ENCODE measurements at regions not wholly inside any gene's neighbourhood (a gene's known extent, or its start where the extent isn't known, plus 50 kb on each side); places are given as distances from the start of the nearest gene placed in this dataset.
"Not testable (repeated sequence)": the region's sequence is repeated elsewhere in the genome, so short reads cannot be mapped to it uniquely, and the experiment has no call there.

GRCh38 chr9:66266202-66266601, 529.3 kb downstream of the FOXD4L4 start:
- H3K4me2 ChIP-seq; H3K9me2 ChIP-seq (ENCODE audit: insufficient read depth); H3F3A ChIP-seq (ENCODE audit: insufficient read depth, low read depth); BruUV-seq (replicated peaks); intact Hi-C loops (cut with micrococcal nuclease; ENCODE audit: unreplicated experiment); H3K27ac ChIP-seq; H3K4me1 ChIP-seq (replicated peaks; ENCODE audit: insufficient read depth); H3K36me3 ChIP-seq (ENCODE audit: low read depth); H3K9me3 ChIP-seq (ENCODE audit: insufficient read depth, low read depth); H4K20me1 ChIP-seq (ENCODE audit: insufficient read depth); H3K27me3 ChIP-seq (ENCODE audit: insufficient read depth, low read depth); H3K79me2 ChIP-seq (ENCODE audit: low read depth); POLR2A ChIA-PET (ENCODE audit: unreplicated experiment); H3K4me3 ChIP-seq; H2AFZ ChIP-seq; DNase-seq; CTCF ChIA-PET: not testable (repeated sequence)

GRCh38 chr9:66266856-66267430, 530.0 kb downstream of the FOXD4L4 start:
- H2AFZ ChIP-seq; H3K4me2 ChIP-seq; BruUV-seq (replicated peaks); intact Hi-C loops (cut with micrococcal nuclease; ENCODE audit: unreplicated experiment); H3K27ac ChIP-seq; H3K79me2 ChIP-seq (ENCODE audit: low read depth); H3K36me3 ChIP-seq (ENCODE audit: low read depth); H3K27me3 ChIP-seq (ENCODE audit: insufficient read depth, low read depth); H3K4me1 ChIP-seq (replicated peaks; ENCODE audit: insufficient read depth); H4K20me1 ChIP-seq (ENCODE audit: insufficient read depth); DNase-seq; H3F3A ChIP-seq (ENCODE audit: insufficient read depth, low read depth); POLR2A ChIA-PET (ENCODE audit: unreplicated experiment); H3K9me3 ChIP-seq (ENCODE audit: insufficient read depth, low read depth); H3K9me2 ChIP-seq (ENCODE audit: insufficient read depth); H3K4me3 ChIP-seq; CTCF ChIA-PET: not testable (repeated sequence)

GRCh38 chr9:66267684-66268083, 530.7 kb downstream of the FOXD4L4 start:
- H3K27me3 ChIP-seq (ENCODE audit: insufficient read depth, low read depth); POLR2A ChIA-PET (ENCODE audit: unreplicated experiment); H4K20me1 ChIP-seq (ENCODE audit: insufficient read depth); H3K79me2 ChIP-seq (ENCODE audit: low read depth); H3K9me2 ChIP-seq (ENCODE audit: insufficient read depth); H3K4me1 ChIP-seq (replicated peaks; ENCODE audit: insufficient read depth); H2AFZ ChIP-seq; H3K9me3 ChIP-seq (ENCODE audit: insufficient read depth, low read depth); H3K36me3 ChIP-seq (ENCODE audit: low read depth); H3K4me3 ChIP-seq; H3F3A ChIP-seq (ENCODE audit: insufficient read depth, low read depth); CTCF ChIA-PET; BruUV-seq (replicated peaks); intact Hi-C loops (cut with micrococcal nuclease; ENCODE audit: unreplicated experiment); H3K27ac ChIP-seq; DNase-seq; H3K4me2 ChIP-seq: not testable (repeated sequence)

GRCh38 chr9:66269024-66269423, 532.1 kb downstream of the FOXD4L4 start:
- intact Hi-C loops (cut with micrococcal nuclease; ENCODE audit: unreplicated experiment); CTCF ChIA-PET: not testable (repeated sequence)

GRCh38 chr9:66269783-66270182, 532.8 kb downstream of the FOXD4L4 start:
- BruUV-seq (replicated peaks); H3K27me3 ChIP-seq (ENCODE audit: insufficient read depth, low read depth); H4K20me1 ChIP-seq (ENCODE audit: insufficient read depth); H3F3A ChIP-seq (ENCODE audit: insufficient read depth, low read depth); intact Hi-C loops (cut with micrococcal nuclease; ENCODE audit: unreplicated experiment); POLR2A ChIA-PET (ENCODE audit: unreplicated experiment); H3K9me3 ChIP-seq (ENCODE audit: insufficient read depth, low read depth); H3K27ac ChIP-seq; H3K36me3 ChIP-seq (ENCODE audit: low read depth); H3K9me2 ChIP-seq (ENCODE audit: insufficient read depth); CTCF ChIA-PET; H3K79me2 ChIP-seq (ENCODE audit: low read depth); H3K4me1 ChIP-seq (replicated peaks; ENCODE audit: insufficient read depth): not testable (repeated sequence)
- Histone ChIP-seq H2AFZ (peak overlapping the region; percentile 80), H3K4me3 (peak overlapping the region; percentile 54; the same call in 1 of the 2 replicates), H3K4me2 (peak overlapping the region; percentile 57; the same call in 1 of the 2 replicates)
- peak in 1 of 2 experiments; percentile 86 for DNase-seq

More at GRCh38 chr9:66269024-66269423, 532.1 kb downstream of the FOXD4L4 start:
- H3K4me2 ChIP-seq; H2AFZ ChIP-seq; H3K9me2 ChIP-seq (ENCODE audit: insufficient read depth); H3K79me2 ChIP-seq (ENCODE audit: low read depth); H3K27me3 ChIP-seq (ENCODE audit: insufficient read depth, low read depth); H3K4me1 ChIP-seq (replicated peaks; ENCODE audit: insufficient read depth); H4K20me1 ChIP-seq (ENCODE audit: insufficient read depth); DNase-seq; H3K4me3 ChIP-seq; H3K27ac ChIP-seq; POLR2A ChIA-PET (ENCODE audit: unreplicated experiment); H3K36me3 ChIP-seq (ENCODE audit: low read depth); H3K9me3 ChIP-seq (ENCODE audit: insufficient read depth, low read depth); H3F3A ChIP-seq (ENCODE audit: insufficient read depth, low read depth); BruUV-seq (replicated peaks): not testable (repeated sequence)

GRCh38 chr9:66278809-66279208, 541.9 kb downstream of the FOXD4L4 start:
- H3K4me2 ChIP-seq; H2AFZ ChIP-seq; H3F3A ChIP-seq (ENCODE audit: insufficient read depth, low read depth); H3K36me3 ChIP-seq (ENCODE audit: low read depth); intact Hi-C loops (cut with micrococcal nuclease; ENCODE audit: unreplicated experiment); CTCF ChIA-PET; H3K79me2 ChIP-seq (ENCODE audit: low read depth); H4K20me1 ChIP-seq (ENCODE audit: insufficient read depth); DNase-seq; POLR2A ChIA-PET (ENCODE audit: unreplicated experiment); H3K27me3 ChIP-seq (ENCODE audit: insufficient read depth, low read depth); H3K4me3 ChIP-seq; H3K9me3 ChIP-seq (ENCODE audit: insufficient read depth, low read depth); H3K9me2 ChIP-seq (ENCODE audit: insufficient read depth); H3K27ac ChIP-seq; H3K4me1 ChIP-seq (replicated peaks; ENCODE audit: insufficient read depth): not testable (repeated sequence)
- BruUV-seq (replicated peaks): TSS peak; percentile 14
